Progenitor cell of endocrine pancreas (in vitro differentiated cells): ENCODE measurements at regions not wholly inside any gene's neighbourhood (a gene's known extent, or its start where the extent isn't known, plus 50 kb on each side); places are given as distances from the start of the nearest gene placed in this dataset.

ENCODE experiments used
- DNase-seq: peaks from one replicate; pipeline ENCODE4 v3.0.0; 2021; ENCODE audit warnings: low spot score; ENCODE audit not compliant: unreplicated experiment
- H3K27ac Mint-ChIP-seq: 2 replicates; pipeline ENCODE4 v1.8.0; 2021; ENCODE audit warnings: mild to moderate bottlenecking, moderate library complexity, mixed read lengths
- H3K27me3 Mint-ChIP-seq: 2 replicates; pipeline ENCODE4 v1.8.0; 2021; ENCODE audit warnings: mixed read lengths
- H3K36me3 Mint-ChIP-seq: 2 replicates; pipeline ENCODE4 v1.8.0; 2022; ENCODE audit warnings: mixed read lengths; ENCODE audit not compliant: insufficient read depth
- H3K4me1 Mint-ChIP-seq: 2 replicates; pipeline ENCODE4 v1.8.0; 2021; ENCODE audit warnings: low read depth, mixed read lengths
- H3K4me3 Mint-ChIP-seq: 2 replicates; pipeline ENCODE4 v1.8.0; 2021; ENCODE audit warnings: low read depth, mild to moderate bottlenecking, moderate library complexity, mixed read lengths
- H3K9me3 Mint-ChIP-seq: 2 replicates; pipeline ENCODE4 v1.8.0; 2021; ENCODE audit warnings: low read depth, mixed read lengths
- CTCF ChIP-seq: fragments of 200-600 bp; sonication (generic); IDR thresholded peaks from one replicate; pipeline ENCODE4 v1.5.0; 2021; ENCODE audit warnings: antibody characterized with exemption, mild to moderate bottlenecking; ENCODE audit not compliant: unreplicated experiment

- no peak for DNase-seq
Measured at GRCh38 chr20:62551407-62552323, 75.9 kb upstream of the GATA5 start.

GRCh38 chr20:62552613-62553012 lies 76.8 kb upstream of the GATA5 start:
- no peak overlapping the region for H3K27ac Mint-ChIP-seq
- H3K36me3 Mint-ChIP-seq = no peaks in the 10 kb centered on the region
- no peak for DNase-seq

More at GRCh38 chr20:62551407-62552323, 75.9 kb upstream of the GATA5 start:
- peaks cover 9% of the 10 kb centered on the region for H3K4me1 Mint-ChIP-seq
- no peaks in the 10 kb centered on the region for H3K36me3 Mint-ChIP-seq
- peaks cover 33% of the 10 kb centered on the region for H3K27me3 Mint-ChIP-seq
- no peaks in the 10 kb centered on the region for H3K9me3 Mint-ChIP-seq
- no peak overlapping the region for H3K27ac Mint-ChIP-seq
- H3K4me3 Mint-ChIP-seq = no peak overlapping the region
- TF ChIP-seq CTCF = no peak

GRCh38 chr20:62553136-62553837 lies 77.5 kb upstream of the GATA5 start:
- Mint-ChIP-seq H3K27me3 (peaks cover 36% of the 10 kb centered on the region), H3K4me1 (peaks cover 9% of the 10 kb centered on the region), H3K4me3 (no peak overlapping the region), H3K27ac (no peak overlapping the region), H3K9me3 (no peaks in the 10 kb centered on the region), H3K36me3 (no peaks in the 10 kb centered on the region)
- no peak for DNase-seq
- no peak for TF ChIP-seq CTCF

More at GRCh38 chr20:62552613-62553012, 76.8 kb upstream of the GATA5 start:
- Mint-ChIP-seq H3K4me3 (no peak overlapping the region), H3K4me1 (peaks cover 9% of the 10 kb centered on the region), H3K27me3 (peaks cover 35% of the 10 kb centered on the region), H3K9me3 (no peaks in the 10 kb centered on the region)
- no peak for TF ChIP-seq CTCF

GRCh38 chr20:62553838-62554161 lies 78.0 kb upstream of the GATA5 start:
- peaks cover 36% of the 10 kb centered on the region for H3K27me3 Mint-ChIP-seq
- no peaks in the 10 kb centered on the region for H3K36me3 Mint-ChIP-seq
- H3K9me3 Mint-ChIP-seq = no peaks in the 10 kb centered on the region
- H3K27ac Mint-ChIP-seq = no peak overlapping the region
- H3K4me3 Mint-ChIP-seq = no peak overlapping the region
- peaks cover 9% of the 10 kb centered on the region for H3K4me1 Mint-ChIP-seq
- no peak for TF ChIP-seq CTCF
- DNase-seq = no peak

- Mint-ChIP-seq H3K9me3 (no peaks in the 10 kb centered on the region), H3K4me3 (no peak overlapping the region), H3K4me1 (peaks cover 9% of the 10 kb centered on the region), H3K36me3 (no peaks in the 10 kb centered on the region), H3K27ac (no peak overlapping the region), H3K27me3 (peaks cover 34% of the 10 kb centered on the region)
- no peak for TF ChIP-seq CTCF
- DNase-seq = no peak
Measured at GRCh38 chr20:62554214-62554897, 78.6 kb upstream of the GATA5 start.
